AG04449 (cell line): ENCODE measurements at regions not wholly inside any gene's neighbourhood (a gene's known extent, or its start where the extent isn't known, plus 50 kb on each side); places are given as distances from the start of the nearest gene placed in this dataset.
A peak's percentile ranks its signal among the peaks of the same experiment; 100 is the strongest.

ENCODE experiments used
- CTCF ChIA-PET: fragments of 350-600 bp; formaldehyde crosslinking; extraction: SDS; loops from one replicate; lab custom pipeline; 2021; ENCODE audit warnings: antibody characterized with exemption; lab: Yijun Ruan, JAX
- POLR2A ChIA-PET: fragments of 400-600, 350-600 bp; formaldehyde crosslinking; extraction: SDS; loops from one replicate; lab custom pipeline; 2020; ENCODE audit warnings: antibody characterized with exemption, inconsistent platforms; lab: Yijun Ruan, JAX
- DNase-seq: peaks from one replicate; pipeline ENCODE4 v3.0.0-alpha.2; 2010; ENCODE audit warnings: low read depth, low spot score
- H3K4me3 ChIP-seq: 2 replicates; pipeline ENCODE4 v1.5.1; 2011; ENCODE audit warnings: low read depth, mild to moderate bottlenecking, control low read depth, low read length
- CTCF ChIP-seq: IDR thresholded peaks from one replicate; pipeline ENCODE4 v1.5.1; 2011; ENCODE audit warnings: mild to moderate bottlenecking, moderate library complexity, low read length, control low read depth, inconsistent platforms; ENCODE audit not compliant: insufficient read depth; ENCODE audit errors: missing control alignments

GRCh38 chr2:84320940-84321339, 138.1 kb downstream of the SUCLG1 start:
- TF ChIP-seq CTCF = no peak
- no peak overlapping the region for H3K4me3 ChIP-seq
- no peak for DNase-seq
- ChIA-PET CTCF (no interaction called here), POLR2A (no interaction called here)

- no peak for DNase-seq
- ChIA-PET POLR2A (no interaction called here), CTCF (interaction anchor here (1.7 to 6.6 kb wide), 2 partner anchors 16 to 104 kb away, joined by 4 to 45 read pairs; no protein-coding TSS in a partner anchor)
- no peak overlapping the region for H3K4me3 ChIP-seq
- TF ChIP-seq CTCF = no peak
Observed at GRCh38 chr2:84319581-84319980, 139.5 kb downstream of the SUCLG1 start.

- no peak overlapping the region for H3K4me3 ChIP-seq
- CTCF ChIA-PET = interaction anchor here (1.9 to 6.6 kb wide), 4 partner anchors 13 to 295 kb away, joined by 5 to 45 read pairs (median 30); no protein-coding TSS in a partner anchor
- no peak for TF ChIP-seq CTCF
- POLR2A ChIA-PET = interaction anchor here (0.6 kb wide), 1 partner anchor 101 kb away, joined by 4 read pairs; no protein-coding TSS in a partner anchor
- no peak for DNase-seq
Observed at GRCh38 chr2:84317135-84317534, 141.9 kb downstream of the SUCLG1 start.

GRCh38 chr2:84314901-84315330, 144.2 kb downstream of the SUCLG1 start:
- peak; percentile 93 for TF ChIP-seq CTCF
- POLR2A ChIA-PET = no interaction called here
- no peak overlapping the region for H3K4me3 ChIP-seq
- CTCF ChIA-PET = interaction anchor here (0.7 to 6.6 kb wide), 17 partner anchors 9 to 296 kb away, joined by 3 to 45 read pairs (median 6); no protein-coding TSS in a partner anchor
- DNase-seq = peak; percentile 31

GRCh38 chr2:84314250-84314649, 144.8 kb downstream of the SUCLG1 start:
- DNase-seq = no peak
- POLR2A ChIA-PET = no interaction called here
- H3K4me3 ChIP-seq = no peak overlapping the region
- no peak for TF ChIP-seq CTCF
- CTCF ChIA-PET = interaction anchor here (0.7 to 6.6 kb wide), 14 partner anchors 10 to 295 kb away, joined by 3 to 45 read pairs (median 8); no protein-coding TSS in a partner anchor

- no peak for DNase-seq
- TF ChIP-seq CTCF = no peak
- ChIA-PET POLR2A (no interaction called here), CTCF (interaction anchor here (1.7 kb wide), 1 partner anchor 10 kb away, joined by 5 read pairs; no protein-coding TSS in a partner anchor)
- H3K4me3 ChIP-seq = no peak overlapping the region
Observed at GRCh38 chr2:84309281-84309680, 149.8 kb downstream of the SUCLG1 start.
